ENCODE measurements at regions not wholly inside any gene's neighbourhood (a gene's known extent, or its start where the extent isn't known, plus 50 kb on each side); places are given as distances from the start of the nearest gene placed in this dataset.

DNA sequence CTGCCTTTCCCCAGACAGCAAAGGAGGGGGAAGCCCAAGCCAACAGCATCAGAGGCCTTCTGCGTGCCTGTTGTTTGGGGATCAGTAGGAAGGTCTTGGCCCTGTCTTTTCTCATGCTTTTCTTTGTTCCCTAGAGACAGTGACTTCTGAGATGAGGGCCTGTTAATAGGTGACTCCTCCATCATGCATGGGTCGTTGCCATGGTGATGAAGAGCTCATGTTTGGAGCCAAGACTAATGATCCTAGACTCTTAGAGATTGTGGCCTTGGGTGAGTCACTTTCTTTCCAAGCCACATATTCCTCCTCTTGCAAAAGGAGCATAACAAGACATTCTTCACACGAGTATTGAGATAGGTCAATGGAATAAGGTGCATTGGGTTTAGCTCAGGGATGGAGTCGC is 201.1 kb upstream of the ASIC2 start:
- H3K27me3 ChIP-seq = no peaks in the 10 kb centered on the region
- WGBS, 2 donors (ENCODE audit: low coverage in 1 of 2) = 56 to 67% methylated on average over 4 of the region's 4 CpGs
- no peak for DNase-seq

GRCh38 chr17:33497623-33498022 is 204.5 kb upstream of the ASIC2 start:
- Histone ChIP-seq H3K27me3 (no peaks in the 10 kb centered on the region), H3K36me3 (no peaks in the 10 kb centered on the region), H3K4me3 (no peak overlapping the region), H3K4me1 (peaks cover 0 to 2% (median 0%) of the 10 kb centered on the region in 4 donors), H3K27ac (no peak overlapping the region), H3K9me3 (no peaks in the 10 kb centered on the region)
- DNase-seq = no peak
- in situ Hi-C loops (cut with MboI; ENCODE audit: low pct_ligation_motif_present in 1 of 4, low pct_unique_long_range_greater_than_20kb in 1 of 4, low sequenced_read_pairs in 3 of 4) (loop anchor here in 1 of 4 donors (25.0 kb wide), 1 partner anchor 285 kb away; no protein-coding TSS in a partner anchor), intact Hi-C loops (cut with DNase I; ENCODE audit: low total_unique reads) (no loop called here)
- TF ChIP-seq POLR2A (IDR thresholded peaks at IDR 0.05) = no peak
- no peak for TF ChIP-seq EP300 (IDR thresholded peaks at IDR 0.05; ENCODE audit: low read depth)
- no peak for TF ChIP-seq POLR2AphosphoS5 (IDR thresholded peaks at IDR 0.05)
- TF ChIP-seq, protein P1, sequence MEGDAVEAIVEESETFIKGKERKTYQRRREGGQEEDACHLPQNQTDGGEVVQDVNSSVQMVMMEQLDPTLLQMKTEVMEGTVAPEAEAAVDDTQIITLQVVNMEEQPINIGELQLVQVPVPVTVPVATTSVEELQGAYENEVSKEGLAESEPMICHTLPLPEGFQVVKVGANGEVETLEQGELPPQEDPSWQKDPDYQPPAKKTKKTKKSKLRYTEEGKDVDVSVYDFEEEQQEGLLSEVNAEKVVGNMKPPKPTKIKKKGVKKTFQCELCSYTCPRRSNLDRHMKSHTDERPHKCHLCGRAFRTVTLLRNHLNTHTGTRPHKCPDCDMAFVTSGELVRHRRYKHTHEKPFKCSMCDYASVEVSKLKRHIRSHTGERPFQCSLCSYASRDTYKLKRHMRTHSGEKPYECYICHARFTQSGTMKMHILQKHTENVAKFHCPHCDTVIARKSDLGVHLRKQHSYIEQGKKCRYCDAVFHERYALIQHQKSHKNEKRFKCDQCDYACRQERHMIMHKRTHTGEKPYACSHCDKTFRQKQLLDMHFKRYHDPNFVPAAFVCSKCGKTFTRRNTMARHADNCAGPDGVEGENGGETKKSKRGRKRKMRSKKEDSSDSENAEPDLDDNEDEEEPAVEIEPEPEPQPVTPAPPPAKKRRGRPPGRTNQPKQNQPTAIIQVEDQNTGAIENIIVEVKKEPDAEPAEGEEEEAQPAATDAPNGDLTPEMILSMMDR (IDR thresholded peaks at IDR 0.05) = no peak
- WGBS, 2 donors (ENCODE audit: low coverage in 1 of 2) = 20 to 53% methylated on average over 1 to 3 of the region's 3 CpGs

More for the DNA sequence above, 201.1 kb upstream of the ASIC2 start:
- Histone ChIP-seq H3K27ac (no peak overlapping the region), H3K4me1 (peaks cover 0 to 3% (median 0%) of the 10 kb centered on the region in 4 donors), H3K4me3 (no peak overlapping the region), H3K36me3 (no peaks in the 10 kb centered on the region), H3K9me3 (no peaks in the 10 kb centered on the region)
- intact Hi-C loops (cut with DNase I; ENCODE audit: low total_unique reads) (no loop called here), in situ Hi-C loops (cut with MboI; ENCODE audit: low pct_ligation_motif_present in 1 of 4, low pct_unique_long_range_greater_than_20kb in 1 of 4, low sequenced_read_pairs in 3 of 4) (loop anchor here in 1 of 4 donors (25.0 kb wide), 1 partner anchor 282 kb away; no protein-coding TSS in a partner anchor)
- TF ChIP-seq POLR2AphosphoS5 (IDR thresholded peaks at IDR 0.05) (no peak), EP300 (IDR thresholded peaks at IDR 0.05; ENCODE audit: low read depth) (no peak), POLR2A (IDR thresholded peaks at IDR 0.05) (no peak)
- TF ChIP-seq, protein P1 (IDR thresholded peaks at IDR 0.05) = no peak

DNA sequence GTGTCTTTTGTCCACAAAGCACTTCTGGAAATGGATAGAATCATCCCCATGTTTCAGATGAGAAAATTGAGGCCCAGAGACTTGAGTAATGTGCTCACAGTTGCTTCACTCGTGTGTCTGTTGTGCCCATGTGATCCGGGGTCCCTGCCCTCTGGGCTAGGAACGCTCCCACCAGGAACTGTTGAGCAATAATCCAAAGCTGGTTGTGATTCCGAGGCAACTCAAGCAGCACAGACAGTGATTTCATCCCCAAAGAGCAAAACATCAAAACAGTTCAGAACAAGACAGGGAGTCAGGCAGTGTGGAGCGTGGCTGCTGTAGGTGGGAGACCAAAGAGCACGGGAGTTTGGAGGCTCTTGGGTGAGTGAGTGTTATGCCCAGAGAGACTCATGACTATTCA is 205.0 kb upstream of the ASIC2 start:
- Histone ChIP-seq H3K36me3 (no peaks in the 10 kb centered on the region), H3K9me3 (no peaks in the 10 kb centered on the region), H3K4me3 (no peak overlapping the region), H3K4me1 (no peaks in the 10 kb centered on the region), H3K27me3 (no peaks in the 10 kb centered on the region), H3K27ac (peak overlapping the region in 1 of 4 donors; percentile 2)
- intact Hi-C loops (cut with DNase I; ENCODE audit: low total_unique reads) = no loop called here
- in situ Hi-C loops (cut with MboI; ENCODE audit: low pct_ligation_motif_present in 1 of 4, low pct_unique_long_range_greater_than_20kb in 1 of 4, low sequenced_read_pairs in 3 of 4) = loop anchor here in 1 of 4 donors (25.0 kb wide), 1 partner anchor 286 kb away; no protein-coding TSS in a partner anchor
- WGBS, 2 donors (ENCODE audit: low coverage in 1 of 2) = 57 to 60% methylated on average over 1 to 6 of the region's 6 CpGs
- TF ChIP-seq EP300 (IDR thresholded peaks at IDR 0.05; ENCODE audit: low read depth) (no peak), POLR2A (IDR thresholded peaks at IDR 0.05) (no peak), POLR2AphosphoS5 (IDR thresholded peaks at IDR 0.05) (no peak)
- TF ChIP-seq, protein P1 (IDR thresholded peaks at IDR 0.05) = no peak
- DNase-seq = no peak

GRCh38 chr17:33499040-33499439 is 205.9 kb upstream of the ASIC2 start:
- Histone ChIP-seq H3K4me3 (no peak overlapping the region), H3K36me3 (no peaks in the 10 kb centered on the region), H3K9me3 (no peaks in the 10 kb centered on the region), H3K27me3 (no peaks in the 10 kb centered on the region), H3K27ac (no peak overlapping the region), H3K4me1 (no peaks in the 10 kb centered on the region)
- intact Hi-C loops (cut with DNase I; ENCODE audit: low total_unique reads) = no loop called here
- in situ Hi-C loops (cut with MboI; ENCODE audit: low pct_ligation_motif_present in 1 of 4, low pct_unique_long_range_greater_than_20kb in 1 of 4, low sequenced_read_pairs in 3 of 4) = loop anchor here in 1 of 4 donors (25.0 kb wide), 1 partner anchor 287 kb away; no protein-coding TSS in a partner anchor
- DNase-seq = no peak
- TF ChIP-seq, protein P1 (IDR thresholded peaks at IDR 0.05) = no peak
- TF ChIP-seq EP300 (IDR thresholded peaks at IDR 0.05; ENCODE audit: low read depth) = no peak
- TF ChIP-seq POLR2A (IDR thresholded peaks at IDR 0.05) = no peak
- TF ChIP-seq POLR2AphosphoS5 (IDR thresholded peaks at IDR 0.05) = no peak

Data from transverse colon (tissue), 4 donors.